Prostate gland (tissue), 2 donors: ENCODE measurements at regions not wholly inside any gene's neighbourhood (a gene's known extent, or its start where the extent isn't known, plus 50 kb on each side); places are given as distances from the start of the nearest gene placed in this dataset.

Experiments used
- POLR2AphosphoS5 ChIP-seq: sonication (generic); formaldehyde crosslinking; IDR thresholded peaks from one replicate; pipeline ENCODE4 v1.6.1; 2017; ENCODE audit warnings: antibody characterized with exemption
- TF ChIP-seq, protein P1 (sequence below), 4 experiments: fragments of 200-600 bp in 2 of 4; fragments of 450-650 bp in 2 of 4; sonication (generic) in 2 of 4; IDR thresholded peaks; 1 replicate in 3 of 4; 2 replicates in 1 of 4; pipeline ENCODE4 v1.5.1; 2016 to 2019; ENCODE audit warnings: antibody characterized with exemption in 4 of 4, mild to moderate bottlenecking in 2 of 4, moderate library complexity in 2 of 4

DNA sequence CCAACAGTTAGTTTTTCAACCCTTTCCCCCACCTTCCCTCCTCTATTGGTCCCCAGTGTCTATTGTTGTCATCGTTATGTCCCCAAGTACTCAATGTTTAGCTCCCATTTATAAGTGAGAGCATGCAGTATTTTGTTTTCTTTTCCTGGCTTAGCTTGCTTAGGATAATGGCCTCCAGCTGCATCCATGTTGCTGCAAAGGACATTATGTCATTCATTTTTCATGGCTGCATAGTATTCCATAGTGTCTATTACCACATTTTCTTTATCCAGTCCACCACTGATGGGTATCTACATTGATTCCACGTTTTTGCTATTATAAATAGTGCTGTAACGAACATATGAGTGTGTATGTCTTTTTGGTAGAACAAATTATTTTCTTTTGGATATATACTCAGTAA lies 55.3 kb upstream of the HIVEP1 start:
- TF ChIP-seq, protein P1, sequence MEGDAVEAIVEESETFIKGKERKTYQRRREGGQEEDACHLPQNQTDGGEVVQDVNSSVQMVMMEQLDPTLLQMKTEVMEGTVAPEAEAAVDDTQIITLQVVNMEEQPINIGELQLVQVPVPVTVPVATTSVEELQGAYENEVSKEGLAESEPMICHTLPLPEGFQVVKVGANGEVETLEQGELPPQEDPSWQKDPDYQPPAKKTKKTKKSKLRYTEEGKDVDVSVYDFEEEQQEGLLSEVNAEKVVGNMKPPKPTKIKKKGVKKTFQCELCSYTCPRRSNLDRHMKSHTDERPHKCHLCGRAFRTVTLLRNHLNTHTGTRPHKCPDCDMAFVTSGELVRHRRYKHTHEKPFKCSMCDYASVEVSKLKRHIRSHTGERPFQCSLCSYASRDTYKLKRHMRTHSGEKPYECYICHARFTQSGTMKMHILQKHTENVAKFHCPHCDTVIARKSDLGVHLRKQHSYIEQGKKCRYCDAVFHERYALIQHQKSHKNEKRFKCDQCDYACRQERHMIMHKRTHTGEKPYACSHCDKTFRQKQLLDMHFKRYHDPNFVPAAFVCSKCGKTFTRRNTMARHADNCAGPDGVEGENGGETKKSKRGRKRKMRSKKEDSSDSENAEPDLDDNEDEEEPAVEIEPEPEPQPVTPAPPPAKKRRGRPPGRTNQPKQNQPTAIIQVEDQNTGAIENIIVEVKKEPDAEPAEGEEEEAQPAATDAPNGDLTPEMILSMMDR (IDR thresholded peaks at IDR 0.05), result no peak
- TF ChIP-seq POLR2AphosphoS5, result no peak
